ENCODE measurements at regions not wholly inside any gene's neighbourhood (a gene's known extent, or its start where the extent isn't known, plus 50 kb on each side); places are given as distances from the start of the nearest gene placed in this dataset.

- Histone ChIP-seq H3K27me3 (ENCODE audit: insufficient read depth, low read length) (no peaks in the 10 kb centered on the region), H3K4me1 (ENCODE audit: insufficient read depth, low read length) (no peaks in the 10 kb centered on the region), H3K27ac (ENCODE audit: low read depth, low read length) (no peak overlapping the region), H3K4me3 (ENCODE audit: low read length in 2 of 2) (no peak overlapping the region), H3K36me3 (ENCODE audit: insufficient read depth, low read length) (no peaks in the 10 kb centered on the region), H3K9me3 (ENCODE audit: control insufficient read depth in 1 of 2, low read length in 2 of 2) (no peaks in the 10 kb centered on the region)
- CTCF ChIA-PET (ENCODE audit: partially characterized antibody): no interaction called here
- intact Hi-C loops (cut with micrococcal nuclease): no loop called here
- H3K27ac Mint-ChIP-seq: no peak overlapping the region
- H3K9me3 Mint-ChIP-seq: peaks cover 5 to 23% (median 17%) of the 10 kb centered on the region in 8 donors
- POLR2A ChIA-PET (ENCODE audit: partially characterized antibody): interaction anchor here (0.7 kb wide), 1 partner anchor 179 kb away, joined by 3 read pairs; the partner anchor contains the start of gene DYRK2
- DNase-seq: no peak
- H3K36me3 Mint-ChIP-seq: peaks cover 0 to 13% of the 10 kb centered on the region in 2 donors
- H3K27me3 Mint-ChIP-seq: no peaks in the 10 kb centered on the region
- H3K4me1 Mint-ChIP-seq: peaks cover 0 to 4% (median under 1%) of the 10 kb centered on the region in 4 donors
- H3K4me3 Mint-ChIP-seq: no peak overlapping the region
These were observed 179.8 kb upstream of the DYRK2 start for GRCh38 chr12:67468549-67469245.

GRCh38 chr12:67469666-67470065 is 178.9 kb upstream of the DYRK2 start:
- Histone ChIP-seq H3K4me3 (ENCODE audit: low read length in 2 of 2) (no peak overlapping the region), H3K4me1 (ENCODE audit: insufficient read depth, low read length) (no peaks in the 10 kb centered on the region), H3K27me3 (ENCODE audit: insufficient read depth, low read length) (no peaks in the 10 kb centered on the region), H3K27ac (ENCODE audit: low read depth, low read length) (no peak overlapping the region), H3K36me3 (ENCODE audit: insufficient read depth, low read length) (no peaks in the 10 kb centered on the region), H3K9me3 (ENCODE audit: control insufficient read depth in 1 of 2, low read length in 2 of 2) (no peaks in the 10 kb centered on the region)
- Mint-ChIP-seq H3K9me3 (peaks cover 5 to 23% (median 17%) of the 10 kb centered on the region in 8 donors), H3K4me1 (peaks cover 0 to 4% (median 3%) of the 10 kb centered on the region in 4 donors), H3K27me3 (no peaks in the 10 kb centered on the region), H3K27ac (peak overlapping the region in 1 of 7 donors; percentile 75), H3K36me3 (peaks cover 0 to 13% of the 10 kb centered on the region in 2 donors), H3K4me3 (no peak overlapping the region)
- CTCF ChIA-PET (ENCODE audit: partially characterized antibody): interaction anchor here (1.3 kb wide), 1 partner anchor 17 kb away, joined by 3 read pairs; no protein-coding TSS in a partner anchor
- intact Hi-C loops (cut with micrococcal nuclease): no loop called here
- no peak for DNase-seq
- POLR2A ChIA-PET (ENCODE audit: partially characterized antibody): interaction anchor here (0.7 to 1.6 kb wide), 2 partner anchors 46 to 178 kb away, joined by 3 read pairs; partner anchors contain the start of gene DYRK2

- ChIA-PET CTCF (ENCODE audit: partially characterized antibody) (no interaction called here), POLR2A (ENCODE audit: partially characterized antibody) (no interaction called here)
- H3K4me1 Mint-ChIP-seq: peaks cover 0 to 11% (median 4%) of the 10 kb centered on the region in 4 donors
These were observed 176.7 kb upstream of the DYRK2 start for GRCh38 chr12:67471810-67472209.

GRCh38 chr12:67472539-67472938 is 176.0 kb upstream of the DYRK2 start:
- Histone ChIP-seq H3K4me1 (ENCODE audit: insufficient read depth, low read length) (peaks cover 7% of the 10 kb centered on the region), H3K4me3 (ENCODE audit: low read length in 2 of 2) (no peak overlapping the region), H3K27ac (ENCODE audit: low read depth, low read length) (no peak overlapping the region), H3K9me3 (ENCODE audit: control insufficient read depth in 1 of 2, low read length in 2 of 2) (no peaks in the 10 kb centered on the region), H3K36me3 (ENCODE audit: insufficient read depth, low read length) (no peaks in the 10 kb centered on the region), H3K27me3 (ENCODE audit: insufficient read depth, low read length) (no peaks in the 10 kb centered on the region)
- H3K9me3 Mint-ChIP-seq: peaks cover 0 to 6% (median 2%) of the 10 kb centered on the region in 8 donors
- intact Hi-C loops (cut with micrococcal nuclease): no loop called here
- ChIA-PET POLR2A (ENCODE audit: partially characterized antibody) (no interaction called here), CTCF (ENCODE audit: partially characterized antibody) (no interaction called here)
- no peaks in the 10 kb centered on the region for H3K27me3 Mint-ChIP-seq
- no peak for DNase-seq
- peaks cover 0 to 11% (median 4%) of the 10 kb centered on the region in 4 donors for H3K4me1 Mint-ChIP-seq
- H3K27ac Mint-ChIP-seq: no peak overlapping the region
- no peak overlapping the region for H3K4me3 Mint-ChIP-seq
- H3K36me3 Mint-ChIP-seq: peaks cover 0 to 1% of the 10 kb centered on the region in 2 donors

More at GRCh38 chr12:67471810-67472209, 176.7 kb upstream of the DYRK2 start:
- no peak overlapping the region for H3K27ac Mint-ChIP-seq
- peaks cover 0 to 13% (median 8%) of the 10 kb centered on the region in 8 donors for H3K9me3 Mint-ChIP-seq
- H3K4me3 Mint-ChIP-seq: no peak overlapping the region
- DNase-seq: no peak
- intact Hi-C loops (cut with micrococcal nuclease): no loop called here
- H3K9me3 ChIP-seq (ENCODE audit: control insufficient read depth in 1 of 2, low read length in 2 of 2): no peaks in the 10 kb centered on the region
- H3K27me3 ChIP-seq (ENCODE audit: insufficient read depth, low read length): no peaks in the 10 kb centered on the region
- no peaks in the 10 kb centered on the region for H3K36me3 ChIP-seq (ENCODE audit: insufficient read depth, low read length)
- H3K36me3 Mint-ChIP-seq: peaks cover 0 to 8% of the 10 kb centered on the region in 2 donors
- H3K27ac ChIP-seq (ENCODE audit: low read depth, low read length): no peak overlapping the region
- peaks cover 6% of the 10 kb centered on the region for H3K4me1 ChIP-seq (ENCODE audit: insufficient read depth, low read length)
- H3K4me3 ChIP-seq (ENCODE audit: low read length in 2 of 2): no peak overlapping the region
- H3K27me3 Mint-ChIP-seq: no peaks in the 10 kb centered on the region

- H3K27ac ChIP-seq (ENCODE audit: low read depth, low read length): no peak overlapping the region
- Mint-ChIP-seq H3K27ac (no peak overlapping the region), H3K27me3 (no peaks in the 10 kb centered on the region), H3K9me3 (no peaks in the 10 kb centered on the region), H3K4me3 (no peak overlapping the region), H3K4me1 (peaks cover 0 to 7% (median 4%) of the 10 kb centered on the region in 4 donors), H3K36me3 (no peaks in the 10 kb centered on the region)
- no peak for DNase-seq
- POLR2A ChIA-PET (ENCODE audit: partially characterized antibody): interaction anchor here (1.1 to 1.5 kb wide), 3 partner anchors 13 to 40 kb away, joined by 3 to 5 read pairs (median 3); no protein-coding TSS in a partner anchor
- H3K36me3 ChIP-seq (ENCODE audit: insufficient read depth, low read length): no peaks in the 10 kb centered on the region
- H3K4me1 ChIP-seq (ENCODE audit: insufficient read depth, low read length): peaks cover 7% of the 10 kb centered on the region
- CTCF ChIA-PET (ENCODE audit: partially characterized antibody): interaction anchor here (1.3 to 2.1 kb wide), 2 partner anchors 18 to 34 kb away, joined by 3 to 8 read pairs; no protein-coding TSS in a partner anchor
- H3K9me3 ChIP-seq (ENCODE audit: control insufficient read depth in 1 of 2, low read length in 2 of 2): no peaks in the 10 kb centered on the region
- no peak overlapping the region for H3K4me3 ChIP-seq (ENCODE audit: low read length in 2 of 2)
- H3K27me3 ChIP-seq (ENCODE audit: insufficient read depth, low read length): no peaks in the 10 kb centered on the region
- intact Hi-C loops (cut with micrococcal nuclease): no loop called here
These were observed 173.5 kb upstream of the DYRK2 start for GRCh38 chr12:67474934-67475620.

GRCh38 chr12:67475725-67476124 is 172.8 kb upstream of the DYRK2 start:
- Histone ChIP-seq H3K36me3 (ENCODE audit: insufficient read depth, low read length) (no peaks in the 10 kb centered on the region), H3K4me1 (ENCODE audit: insufficient read depth, low read length) (peaks cover 7% of the 10 kb centered on the region), H3K9me3 (ENCODE audit: control insufficient read depth in 1 of 2, low read length in 2 of 2) (no peaks in the 10 kb centered on the region), H3K27ac (ENCODE audit: low read depth, low read length) (no peak overlapping the region), H3K4me3 (ENCODE audit: low read length in 2 of 2) (no peak overlapping the region), H3K27me3 (ENCODE audit: insufficient read depth, low read length) (no peaks in the 10 kb centered on the region)
- DNase-seq: no peak
- Mint-ChIP-seq H3K27me3 (no peaks in the 10 kb centered on the region), H3K4me1 (peaks cover 0 to 7% (median 4%) of the 10 kb centered on the region in 4 donors), H3K9me3 (no peaks in the 10 kb centered on the region), H3K36me3 (no peaks in the 10 kb centered on the region), H3K27ac (no peak overlapping the region), H3K4me3 (no peak overlapping the region)
- intact Hi-C loops (cut with micrococcal nuclease): no loop called here
- POLR2A ChIA-PET (ENCODE audit: partially characterized antibody): interaction anchor here (1.1 to 2.3 kb wide), 4 partner anchors 10 to 173 kb away, joined by 3 to 5 read pairs (median 4); partner anchors contain the start of gene DYRK2
- CTCF ChIA-PET (ENCODE audit: partially characterized antibody): interaction anchor here (1.3 to 2.1 kb wide), 2 partner anchors 17 to 35 kb away, joined by 3 to 8 read pairs; no protein-coding TSS in a partner anchor

GRCh38 chr12:67477681-67478265 is 170.8 kb upstream of the DYRK2 start:
- ChIA-PET CTCF (ENCODE audit: partially characterized antibody) (interaction anchor here (1.3 kb wide), 1 partner anchor 170 kb away, joined by 3 read pairs; no protein-coding TSS in a partner anchor), POLR2A (ENCODE audit: partially characterized antibody) (interaction anchor here (2.3 kb wide), 1 partner anchor 171 kb away, joined by 5 read pairs; the partner anchor contains the start of gene DYRK2)
- no peak for DNase-seq
- H3K4me3 Mint-ChIP-seq: no peak overlapping the region
- H3K27me3 Mint-ChIP-seq: no peaks in the 10 kb centered on the region
- no peaks in the 10 kb centered on the region for H3K27me3 ChIP-seq (ENCODE audit: insufficient read depth, low read length)
- intact Hi-C loops (cut with micrococcal nuclease): no loop called here
- no peaks in the 10 kb centered on the region for H3K36me3 ChIP-seq (ENCODE audit: insufficient read depth, low read length)
- no peak overlapping the region for H3K27ac ChIP-seq (ENCODE audit: low read depth, low read length)
- no peaks in the 10 kb centered on the region for H3K9me3 Mint-ChIP-seq
- H3K4me3 ChIP-seq (ENCODE audit: low read length in 2 of 2): no peak overlapping the region
- no peaks in the 10 kb centered on the region for H3K9me3 ChIP-seq (ENCODE audit: control insufficient read depth in 1 of 2, low read length in 2 of 2)
- no peaks in the 10 kb centered on the region for H3K36me3 Mint-ChIP-seq
- H3K27ac Mint-ChIP-seq: no peak overlapping the region
- peaks cover 18% of the 10 kb centered on the region for H3K4me1 ChIP-seq (ENCODE audit: insufficient read depth, low read length)
- peaks cover 8 to 15% (median 11%) of the 10 kb centered on the region in 4 donors for H3K4me1 Mint-ChIP-seq
